ENCODE measurements at regions not wholly inside any gene's neighbourhood (a gene's known extent, or its start where the extent isn't known, plus 50 kb on each side); places are given as distances from the start of the nearest gene placed in this dataset.
"Not testable (repeated sequence)": the region's sequence is repeated elsewhere in the genome, so short reads cannot be mapped to it uniquely, and the experiment has no call there.

GRCh38 chr7:13631207-13632049 is 358.0 kb downstream of the ETV1 start:
- not testable (repeated sequence) for DNase-seq

- no peak for DNase-seq
Observed at GRCh38 chr7:13633857-13634256, 355.6 kb downstream of the ETV1 start.

- no peak for DNase-seq
Observed at GRCh38 chr7:13639396-13639795, 350.1 kb downstream of the ETV1 start.

DNA sequence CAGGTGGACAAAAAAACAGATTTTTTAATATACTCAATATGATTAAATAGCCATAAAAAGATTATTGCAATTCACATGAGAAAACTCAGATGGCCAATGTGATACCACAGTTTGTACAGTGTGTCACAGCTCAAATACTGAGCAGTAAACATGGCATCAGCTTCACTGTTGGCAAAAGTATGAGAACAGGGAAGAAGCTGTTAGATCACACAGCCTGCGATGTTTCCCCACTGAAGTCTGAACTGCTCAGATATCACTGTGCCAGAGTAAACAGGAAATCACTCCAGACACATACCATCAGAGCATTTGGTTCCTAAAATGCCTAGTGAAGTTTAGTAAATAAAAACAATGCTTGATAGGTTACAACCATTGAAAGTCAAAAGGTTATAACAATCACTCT is 347.8 kb downstream of the ETV1 start:
- no peak for DNase-seq

- no peak for DNase-seq
Observed at GRCh38 chr7:13651167-13651566, 338.3 kb downstream of the ETV1 start.

DNA sequence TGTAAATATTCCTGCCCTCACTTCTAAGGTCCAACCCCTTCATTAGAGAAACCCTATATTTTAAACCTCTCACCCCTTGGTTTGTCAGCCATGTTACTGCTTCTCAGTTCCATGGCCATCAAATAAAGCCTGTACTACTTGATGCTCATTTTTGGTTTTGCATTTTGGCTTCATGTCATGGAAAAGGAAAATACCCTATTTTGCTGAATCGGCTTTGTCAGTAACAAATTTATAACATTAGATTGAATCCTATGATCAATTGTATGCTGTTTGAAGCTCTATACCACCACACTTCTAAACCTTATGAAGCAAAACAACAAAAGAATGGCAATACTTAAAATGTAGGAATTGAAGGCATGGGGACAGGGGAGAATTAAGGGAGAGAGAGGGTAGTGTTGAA is 333.1 kb downstream of the ETV1 start:
- no peak for DNase-seq

DNA sequence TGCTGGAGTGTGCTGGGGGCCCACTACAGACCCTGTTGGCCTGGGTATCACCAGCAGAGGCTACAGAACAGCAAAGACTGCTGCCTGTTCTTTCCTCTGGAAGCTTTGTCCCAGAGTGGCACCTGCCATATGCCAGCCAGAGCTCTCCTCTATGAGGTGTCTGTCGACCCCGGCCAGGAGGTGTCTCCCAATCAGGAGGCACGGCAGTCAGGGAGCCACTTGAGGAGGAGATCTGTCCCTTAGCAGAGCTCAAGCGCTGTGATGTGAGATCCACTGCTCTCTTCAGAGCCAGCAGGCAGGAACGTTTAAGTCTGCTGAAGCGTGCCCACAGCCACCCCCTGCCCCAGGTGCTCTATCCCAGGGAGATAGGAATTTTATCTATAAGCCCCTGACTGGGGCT is 316.2 kb downstream of the ETV1 start:
- no peak for DNase-seq

- no peak for DNase-seq
Observed at GRCh38 chr7:13682626-13683025, 306.8 kb downstream of the ETV1 start.

DNA sequence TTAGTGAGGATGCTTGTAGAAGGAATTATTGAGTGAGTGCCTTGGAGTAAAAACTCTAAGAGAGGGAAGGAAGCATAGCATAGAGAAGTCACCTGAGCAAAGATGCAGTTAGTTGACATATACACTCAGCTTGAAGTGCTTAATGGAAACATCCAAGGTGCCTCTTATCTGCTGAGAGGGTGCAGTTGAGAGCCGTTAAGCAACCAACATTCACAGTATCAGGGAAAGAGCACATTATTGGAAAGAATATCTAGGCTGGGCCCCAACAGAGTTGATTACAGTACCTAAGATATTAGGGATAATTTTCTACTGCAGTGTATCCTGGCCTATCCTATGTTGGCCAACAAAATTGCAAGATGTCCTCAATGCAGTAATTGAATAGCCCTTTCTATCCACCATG is 302.0 kb downstream of the ETV1 start:
- no peak for DNase-seq

GRCh38 chr7:13692548-13692947 is 296.9 kb downstream of the ETV1 start:
- DNase-seq, result no peak

- no peak for DNase-seq
Observed at GRCh38 chr7:13702251-13702650, 287.2 kb downstream of the ETV1 start.

GRCh38 chr7:13708670-13709069 is 280.8 kb downstream of the ETV1 start:
- DNase-seq, result no peak

DNA sequence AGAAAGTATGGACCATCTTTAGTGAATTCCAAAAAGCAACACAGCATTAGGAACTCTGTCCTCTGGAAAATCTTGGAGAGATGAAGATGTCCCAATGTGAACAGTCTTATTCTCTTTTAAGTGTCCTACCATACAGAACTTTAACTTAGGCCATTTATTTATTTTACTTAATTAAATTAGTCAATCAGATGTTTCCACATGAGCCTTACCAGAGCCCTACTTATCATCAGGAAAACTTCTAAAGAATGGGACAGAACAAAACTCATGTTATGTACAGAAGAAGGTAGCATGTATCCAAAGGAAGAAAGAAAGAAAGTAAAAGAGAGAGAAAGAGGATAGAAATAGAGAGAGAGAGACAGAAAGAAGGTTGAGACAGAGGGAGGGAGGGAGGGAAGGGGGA is 276.4 kb downstream of the ETV1 start:
- DNase-seq, result no peak

GRCh38 chr7:13715534-13715933 is 273.9 kb downstream of the ETV1 start:
- DNase-seq, result no peak

DNA sequence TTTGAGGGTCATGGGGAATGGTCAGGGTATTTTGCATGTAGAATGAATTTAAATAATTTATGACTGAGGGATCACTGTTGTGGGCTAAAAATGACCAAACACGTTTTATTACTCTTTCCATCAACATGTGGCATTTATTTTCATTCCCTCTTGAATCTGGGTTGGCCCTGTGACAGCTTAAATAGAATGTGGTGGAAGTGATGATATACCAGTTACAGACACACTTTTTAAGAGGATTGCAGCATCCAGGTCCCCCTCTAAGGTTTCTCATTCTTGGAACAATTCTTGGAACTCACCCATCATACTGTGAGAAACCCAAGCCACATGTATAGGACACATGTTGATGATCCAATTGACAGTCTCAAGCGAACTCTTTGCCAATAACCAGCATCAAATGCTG is 272.4 kb downstream of the ETV1 start:
- no peak for DNase-seq

GRCh38 chr7:13724191-13724976 is 265.1 kb downstream of the ETV1 start:
- DNase-seq, result no peak

- DNase-seq, result no peak
Observed at GRCh38 chr7:13724977-13725566, 264.4 kb downstream of the ETV1 start.

- no peak for DNase-seq
Observed at GRCh38 chr7:13725591-13725990, 263.9 kb downstream of the ETV1 start.

GRCh38 chr7:13727279-13727678 is 262.2 kb downstream of the ETV1 start:
- no peak for DNase-seq

DNA sequence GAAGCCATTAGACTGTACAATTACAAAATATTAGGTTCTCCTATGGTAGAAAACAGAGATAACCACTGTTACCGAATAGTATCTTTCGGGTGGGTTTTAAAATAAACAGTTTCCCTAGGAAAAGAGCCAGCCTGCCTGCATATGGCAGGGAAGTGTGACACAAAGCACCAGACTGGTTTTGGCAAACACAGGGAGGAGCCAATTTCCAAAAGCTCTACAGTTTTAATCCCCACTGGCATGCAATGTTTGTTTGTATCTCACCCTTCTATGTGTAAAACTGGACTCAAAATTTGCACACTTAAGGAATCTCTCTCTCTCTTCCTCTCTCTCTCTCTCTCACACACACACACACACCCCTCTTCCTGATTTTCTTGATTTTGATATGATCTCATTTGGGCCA is 261.7 kb downstream of the ETV1 start:
- no peak for DNase-seq

- not testable (repeated sequence) for DNase-seq
Observed at GRCh38 chr7:13728430-13728829, 261.0 kb downstream of the ETV1 start.

GRCh38 chr7:13731643-13732042 is 257.8 kb downstream of the ETV1 start:
- no peak for DNase-seq

DNA sequence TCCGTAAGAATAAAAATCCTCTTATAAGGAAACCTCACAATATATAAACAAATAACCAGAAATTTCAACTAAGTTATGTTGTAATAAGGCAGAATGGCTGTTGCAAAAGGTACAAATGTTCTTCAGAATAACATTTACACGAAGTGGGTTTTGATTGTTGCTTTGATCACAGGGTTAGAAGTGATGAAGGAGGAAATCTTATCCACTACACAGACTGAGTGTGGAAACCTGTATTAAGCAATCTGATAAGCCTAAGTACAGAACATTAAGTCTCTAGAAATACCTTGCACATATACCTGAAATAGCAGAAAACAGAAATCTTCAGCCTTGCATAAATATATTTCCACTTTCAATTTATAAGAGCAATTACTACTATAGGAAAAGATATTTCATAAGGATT is 251.9 kb downstream of the ETV1 start:
- no peak for DNase-seq

DNA sequence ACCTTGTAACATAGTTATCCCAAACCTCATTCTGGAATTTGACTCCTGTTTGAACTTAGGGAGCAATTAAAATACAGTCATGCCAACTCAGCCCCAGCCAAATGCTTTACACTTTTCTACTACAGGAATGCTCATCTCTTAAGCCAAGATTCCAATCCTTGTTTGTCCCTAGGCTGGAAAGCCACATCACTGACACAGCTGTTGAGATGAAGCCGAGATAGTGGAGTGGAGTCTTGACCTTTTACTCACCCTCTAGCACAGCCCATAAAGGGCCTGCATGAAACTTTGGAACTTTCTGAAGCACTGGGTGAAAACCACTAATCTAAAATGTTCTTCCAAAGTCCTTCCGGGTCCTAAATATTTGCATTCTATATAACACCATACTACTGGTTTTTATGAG is 247.3 kb downstream of the ETV1 start:
- no peak for DNase-seq

All from midbrain (tissue), 1 donor.